ENCODE measurements at regions not wholly inside any gene's neighbourhood (a gene's known extent, or its start where the extent isn't known, plus 50 kb on each side); places are given as distances from the start of the nearest gene placed in this dataset.

GRCh38 chr1:172946814-172947507 lies 103.8 kb downstream of the TNFSF18 start:
- DNase-seq (ENCODE audit: low read depth in 1 of 2, low spot score in 2 of 2) = no peak
- H3K4ac ChIP-seq (replicated peaks; ENCODE audit: insufficient read length, low read depth, low read length) = no peak overlapping the region
- H3K27ac ChIP-seq (ENCODE audit: low read depth, low read length) = no peak overlapping the region
- H3K23me2 ChIP-seq (ENCODE audit: low read depth, low read length) = no peaks in the 10 kb centered on the region; the same call in 1 of the 2 replicates
- no peaks in the 10 kb centered on the region; the same call in 1 of the 2 replicates for H3K79me1 ChIP-seq (ENCODE audit: low read depth, low read length)
- no peaks in the 10 kb centered on the region for H3K4me1 ChIP-seq (replicated peaks in 1 of 4; ENCODE audit: control insufficient read depth in 3 of 4, insufficient read depth in 4 of 4, low read length in 3 of 4)
- no peaks in the 10 kb centered on the region for H3K79me2 ChIP-seq (ENCODE audit: control insufficient read depth in 1 of 2, insufficient read depth in 2 of 2, low read length in 2 of 2)
- no peaks in the 10 kb centered on the region for H3K36me3 ChIP-seq (ENCODE audit: control insufficient read depth in 2 of 4, insufficient read depth in 4 of 4, low read length in 3 of 4)
- no peak overlapping the region for H2AFZ ChIP-seq (ENCODE audit: low read length)
- no peaks in the 10 kb centered on the region for H3K9me3 ChIP-seq (ENCODE audit: insufficient read depth in 2 of 2, low read depth in 1 of 2, low read length in 1 of 2)
- H4K5ac ChIP-seq (ENCODE audit: insufficient read length, low read depth, low read length) = no peak overlapping the region
- H3K4me3 ChIP-seq (ENCODE audit: extremely low read depth in 1 of 4, insufficient read depth in 2 of 4, low read depth in 3 of 4, low read length in 4 of 4) = no peak overlapping the region
- no peak overlapping the region for H3K9ac ChIP-seq (replicated peaks in 1 of 4; ENCODE audit: extremely low read depth in 1 of 4, low read depth in 3 of 4, low read length in 3 of 4)
- no peak overlapping the region for H2BK5ac ChIP-seq (ENCODE audit: low read depth, low read length)
- FAIRE-seq = no peak
- ChIA-PET POLR2A (ENCODE audit: partially characterized antibody) (no interaction called here), CTCF (ENCODE audit: partially characterized antibody) (interaction anchor here (0.7 kb wide), 1 partner anchor 155 kb away, joined by 3 read pairs; no protein-coding TSS in a partner anchor)
- H3K56ac ChIP-seq (replicated peaks; ENCODE audit: insufficient read length, low read depth, low read length) = no peak overlapping the region
- H2BK20ac ChIP-seq (ENCODE audit: low read length) = no peak overlapping the region
- H2BK12ac ChIP-seq (ENCODE audit: low read depth, low read length) = no peak overlapping the region
- WGBS, 2 experiments (ENCODE audit: extremely low coverage in 1 of 2, insufficient coverage in 1 of 2, insufficient read length in 1 of 2, insufficient replicate concordance in 2 of 2, low coverage in 1 of 2, low lambda C conversion rate in 2 of 2, missing lambda C conversion rate in 1 of 2) = 95% methylated on average over 2 of the region's 2 CpGs; no CpG with 5 or more reads in 1 of the 2 experiments
- H4K8ac ChIP-seq (ENCODE audit: extremely low read depth, insufficient read depth, low read length) = no peak overlapping the region
- H3K14ac ChIP-seq (ENCODE audit: insufficient read length) = no peak overlapping the region
- H2BK15ac ChIP-seq (ENCODE audit: low read length) = no peak overlapping the region
- H3K23ac ChIP-seq (ENCODE audit: insufficient read length) = no peak overlapping the region
- H3K4me2 ChIP-seq (ENCODE audit: insufficient read depth in 1 of 2, low read depth in 2 of 2, low read length in 2 of 2) = no peak overlapping the region
- no peaks in the 10 kb centered on the region for H3K27me3 ChIP-seq (replicated peaks in 1 of 4; ENCODE audit: control insufficient read depth in 3 of 4, extremely low read depth in 1 of 4, insufficient read depth in 3 of 4, low read length in 3 of 4)
- no peak overlapping the region for H3K18ac ChIP-seq (ENCODE audit: extremely low read depth, low read length)
- H2BK120ac ChIP-seq (replicated peaks; ENCODE audit: low read depth, low read length) = no peak overlapping the region
- H4K20me1 ChIP-seq (replicated peaks in 1 of 2; ENCODE audit: control insufficient read depth in 1 of 2, insufficient read depth in 2 of 2, low read length in 2 of 2) = no peaks in the 10 kb centered on the region
- no peak overlapping the region for H4K91ac ChIP-seq (replicated peaks; ENCODE audit: insufficient read length, low read length)
- no peak overlapping the region for H2AK5ac ChIP-seq (ENCODE audit: low read depth, low read length)
- no peak for TF ChIP-seq ATF3 (IDR thresholded peaks at IDR 0.05; ENCODE audit: insufficient read depth, low read depth, low read length)
- no peak for TF ChIP-seq RNF2 (IDR thresholded peaks at IDR 0.05; ENCODE audit: borderline replicate concordance, low read depth, low read length, missing control alignments, poor library complexity, severe bottlenecking)
- TF ChIP-seq RBBP5 (IDR thresholded peaks at IDR 0.05; ENCODE audit: borderline replicate concordance, low read depth, low read length) = no peak
- no peak for TF ChIP-seq CHD2 (IDR thresholded peaks at IDR 0.05; ENCODE audit: low read length)
- no peak for TF ChIP-seq EP300 (IDR thresholded peaks at IDR 0.05; ENCODE audit: borderline replicate concordance in 1 of 2, low read depth in 2 of 2, low read length in 2 of 2)
- no peak for TF ChIP-seq TCF12 (IDR thresholded peaks at IDR 0.05; ENCODE audit: low read depth, low read length)
- no peak for TF ChIP-seq E2F6 (IDR thresholded peaks at IDR 0.05)
- no peak for TF ChIP-seq POU5F1 (IDR thresholded peaks at IDR 0.05; ENCODE audit: low read depth, low read length)
- no peak for TF ChIP-seq BRCA1 (IDR thresholded peaks at IDR 0.05; ENCODE audit: low read depth, low read length)

Data from H1 (cell line).